CD4-positive, alpha-beta T cell (primary cell): ENCODE measurements at regions not wholly inside any gene's neighbourhood (a gene's known extent, or its start where the extent isn't known, plus 50 kb on each side); places are given as distances from the start of the nearest gene placed in this dataset.

ENCODE experiments used
- ATAC-seq: fragments of 200-7000 bp; cut with Tn5 transposase; one replicate; pipeline ENCODE4 v1.10.0; 2022; ENCODE audit warnings: mild to moderate bottlenecking; ENCODE audit not compliant: poor library complexity
- CTCF ChIA-PET: fragments of 350-600 bp; sonication (Branson Sonifier 250); formaldehyde crosslinking; loops from one replicate; lab custom pipeline; 2021; ENCODE audit warnings: antibody characterized with exemption, inconsistent platforms; lab: Charles Lee
- POLR2A ChIA-PET: fragments of 350-600 bp; sonication (Branson Sonifier 250); formaldehyde crosslinking; loops from one replicate; lab custom pipeline; 2021; ENCODE audit warnings: antibody characterized with exemption, inconsistent platforms; lab: Charles Lee
- DNase-seq, 14 experiments: peaks; one replicate each; pipeline ENCODE4 v3.0.0-alpha.2; 2013 to 2020; ENCODE audit warnings: mixed read lengths in 2 of 14
- H3K27ac ChIP-seq, 2 donors: one replicate each; pipeline versions ENCODE4 v1.5.1 to v1.7.0; 2013; ENCODE audit warnings: low read length in 2 of 2, low read depth in 1 of 2, mild to moderate bottlenecking in 1 of 2
- H3K27me3 ChIP-seq, 2 experiments: 1 replicate in 1 of 2; 2 replicates in 1 of 2; pipeline versions ENCODE4 v1.6.1 to v1.7.0; 2013; ENCODE audit warnings: low read length in 2 of 2, control low read depth in 1 of 2, mild to moderate bottlenecking in 1 of 2, moderate library complexity in 1 of 2; ENCODE audit not compliant: insufficient read depth in 2 of 2, control insufficient read depth in 1 of 2
- H3K36me3 ChIP-seq: one replicate; pipeline ENCODE4 v1.6.1; 2013; ENCODE audit warnings: low read length, control low read depth; ENCODE audit not compliant: insufficient read depth
- H3K4me1 ChIP-seq: one replicate; pipeline ENCODE4 v1.6.1; 2013; ENCODE audit warnings: low read length, control low read depth; ENCODE audit not compliant: insufficient read depth
- H3K4me3 ChIP-seq: one replicate; pipeline ENCODE4 v1.5.1; 2013; ENCODE audit warnings: mild to moderate bottlenecking, low read length, moderate library complexity
- H3K9me3 ChIP-seq, 2 experiments: 1 replicate in 1 of 2; 2 replicates in 1 of 2; pipeline versions ENCODE4 v1.6.1 to v1.7.0; 2013; ENCODE audit warnings: low read length in 2 of 2, mild to moderate bottlenecking in 2 of 2, control low read depth in 1 of 2, moderate library complexity in 1 of 2; ENCODE audit not compliant: control insufficient read depth in 1 of 2, insufficient read depth in 1 of 2
- H3K27ac Mint-ChIP-seq: one replicate; pipeline ENCODE4 v1.8.0; 2020; ENCODE audit warnings: mixed read lengths
- H3K27me3 Mint-ChIP-seq: one replicate; pipeline ENCODE4 v1.8.0; 2021; ENCODE audit warnings: mixed read lengths
- H3K36me3 Mint-ChIP-seq: one replicate; pipeline ENCODE4 v1.8.0; 2021; ENCODE audit warnings: low read depth, mixed read lengths
- H3K4me1 Mint-ChIP-seq: one replicate; pipeline ENCODE4 v1.8.0; 2021; ENCODE audit warnings: low read depth, mixed read lengths
- H3K4me3 Mint-ChIP-seq: one replicate; pipeline ENCODE4 v1.8.0; 2020; ENCODE audit warnings: mild to moderate bottlenecking, mixed read lengths
- H3K9me3 Mint-ChIP-seq: one replicate; pipeline ENCODE4 v1.8.0; 2020; ENCODE audit warnings: mixed read lengths
- CTCF ChIP-seq: fragments of 200-600 bp; IDR thresholded peaks from one replicate; pipeline ENCODE4 v1.8.0; 2022; ENCODE audit warnings: antibody characterized with exemption, mild to moderate bottlenecking
- intact Hi-C, 2 experiments: fragments of 100-400 bp; cut with DNase I in 1 of 2; cut with micrococcal nuclease in 1 of 2; formaldehyde crosslinking; loops; one replicate each; pipeline versions ENCODE4 v1.15.1 to v1.9.0; 2023 to 2025; cut with DNase I, micrococcal nuclease

DNA sequence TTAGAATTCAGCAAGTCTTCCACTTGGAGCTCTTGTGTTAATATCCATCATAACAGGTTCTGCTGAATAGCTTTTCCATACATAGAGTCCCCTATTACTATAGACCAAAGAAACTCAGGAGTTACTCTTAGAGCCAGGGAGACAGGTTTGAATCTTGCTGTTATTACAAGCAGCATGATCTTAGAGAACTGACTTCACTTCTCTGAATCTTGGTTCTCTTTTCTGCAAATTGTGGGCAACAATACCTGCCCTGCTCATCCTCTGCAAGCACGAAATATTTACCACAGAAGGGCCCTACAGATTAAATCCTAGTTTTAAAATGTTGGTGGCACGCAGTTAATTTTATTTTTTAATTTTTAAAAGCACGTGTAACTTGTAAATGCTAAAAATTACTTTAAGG is 111.7 kb downstream of the TLR4 start:
- Histone ChIP-seq H3K4me3 (no peak overlapping the region), H3K9me3 (no peaks in the 10 kb centered on the region), H3K27ac (no peak overlapping the region), H3K4me1 (peaks cover 5% of the 10 kb centered on the region), H3K36me3 (no peaks in the 10 kb centered on the region), H3K27me3 (no peaks in the 10 kb centered on the region)
- no peak for DNase-seq
- intact Hi-C loops = no loop called here
- no peak for TF ChIP-seq CTCF
- Mint-ChIP-seq H3K36me3 (no peaks in the 10 kb centered on the region), H3K4me1 (peaks cover 7% of the 10 kb centered on the region), H3K4me3 (no peak overlapping the region), H3K27ac (no peak overlapping the region), H3K27me3 (peaks cover 35% of the 10 kb centered on the region), H3K9me3 (peaks cover 3% of the 10 kb centered on the region)
- ATAC-seq = no peak
- ChIA-PET CTCF (no interaction called here), POLR2A (no interaction called here)

DNA sequence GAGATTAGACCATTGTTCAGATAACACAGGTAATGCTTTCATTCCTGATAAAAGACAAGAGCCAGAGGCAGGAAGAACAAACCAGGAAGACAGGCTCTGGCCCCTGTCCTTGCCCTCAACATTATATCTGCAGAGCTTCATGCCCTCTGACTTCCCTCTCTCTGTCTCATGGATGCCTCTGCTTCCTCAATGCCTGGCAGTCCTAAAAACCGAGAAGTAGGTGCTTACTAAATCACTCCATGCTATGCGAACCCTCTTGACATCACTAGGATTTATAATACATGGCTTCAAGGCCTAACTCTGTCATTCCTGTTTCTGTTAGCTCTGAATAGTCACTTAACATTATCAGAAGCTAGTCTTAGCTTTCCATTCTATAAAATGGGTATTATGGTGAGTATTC is 117.8 kb downstream of the TLR4 start:
- no peak overlapping the region for H3K4me3 ChIP-seq
- no peak overlapping the region for H3K27ac Mint-ChIP-seq
- intact Hi-C loops = no loop called here
- H3K9me3 ChIP-seq = no peaks in the 10 kb centered on the region
- no peaks in the 10 kb centered on the region for H3K36me3 ChIP-seq
- H3K27ac ChIP-seq = no peak overlapping the region
- no peak for ATAC-seq
- H3K36me3 Mint-ChIP-seq = no peaks in the 10 kb centered on the region
- DNase-seq = no peak
- H3K4me3 Mint-ChIP-seq = no peak overlapping the region
- peaks cover 3% of the 10 kb centered on the region for H3K9me3 Mint-ChIP-seq
- H3K4me1 ChIP-seq = peaks cover 19% of the 10 kb centered on the region
- POLR2A ChIA-PET = no interaction called here
- H3K27me3 Mint-ChIP-seq = peaks cover 64% of the 10 kb centered on the region
- H3K4me1 Mint-ChIP-seq = peaks cover 30% of the 10 kb centered on the region
- no peak for TF ChIP-seq CTCF
- H3K27me3 ChIP-seq = no peaks in the 10 kb centered on the region
- CTCF ChIA-PET = no interaction called here

DNA sequence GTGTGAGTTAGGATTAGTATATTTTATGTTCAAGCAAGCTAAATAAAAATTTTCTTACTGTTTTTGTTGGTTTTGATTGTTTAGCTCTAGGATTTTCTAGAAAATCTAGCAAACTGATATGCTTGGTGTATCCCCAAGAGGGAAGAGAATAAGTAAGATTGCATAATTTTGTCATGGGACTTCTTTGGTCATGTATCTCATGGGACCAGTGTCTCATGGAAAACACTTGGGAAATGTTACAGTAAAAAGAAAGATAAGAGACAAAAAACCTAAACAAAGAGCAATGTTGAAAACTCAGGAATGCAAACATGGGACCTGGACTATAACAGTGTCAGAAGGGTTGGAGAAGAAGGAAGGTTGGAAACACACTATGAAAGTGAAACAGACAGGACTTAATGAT is 119.4 kb downstream of the TLR4 start:
- Histone ChIP-seq H3K4me3 (no peak overlapping the region), H3K27me3 (no peaks in the 10 kb centered on the region), H3K4me1 (peaks cover 27% of the 10 kb centered on the region), H3K9me3 (no peaks in the 10 kb centered on the region), H3K36me3 (no peaks in the 10 kb centered on the region), H3K27ac (no peak overlapping the region)
- ChIA-PET CTCF (no interaction called here), POLR2A (no interaction called here)
- ATAC-seq (no peak), DNase-seq (no peak)
- H3K36me3 Mint-ChIP-seq = no peaks in the 10 kb centered on the region
- no peak overlapping the region for H3K4me3 Mint-ChIP-seq
- intact Hi-C loops = no loop called here
- no peaks in the 10 kb centered on the region for H3K9me3 Mint-ChIP-seq
- H3K4me1 Mint-ChIP-seq = peaks cover 33% of the 10 kb centered on the region
- no peak overlapping the region for H3K27ac Mint-ChIP-seq
- TF ChIP-seq CTCF = no peak
- H3K27me3 Mint-ChIP-seq = peaks cover 54% of the 10 kb centered on the region
